ENCODE measurements at regions not wholly inside any gene's neighbourhood (a gene's known extent, or its start where the extent isn't known, plus 50 kb on each side); places are given as distances from the start of the nearest gene placed in this dataset.

- Histone ChIP-seq H3K36me3 (replicated peaks in 1 of 2; ENCODE audit: control insufficient read depth in 1 of 2, insufficient read depth in 2 of 2, low read length in 2 of 2) (no peaks in the 10 kb centered on the region), H3K4me2 (ENCODE audit: low read depth, low read length) (no peak overlapping the region), H3K27ac (ENCODE audit: extremely low read length, insufficient read depth, low read length) (no peak overlapping the region), H4K20me1 (ENCODE audit: insufficient read depth, low read length) (peaks cover 5% of the 10 kb centered on the region), H3K27me3 (ENCODE audit: control insufficient read depth in 1 of 2, insufficient read depth in 2 of 2, low read length in 2 of 2) (peaks cover 34 to 94% of the 10 kb centered on the region in 2 experiments), H3K79me2 (ENCODE audit: insufficient read depth, low read length) (no peaks in the 10 kb centered on the region), H3K9ac (ENCODE audit: insufficient read depth, low read depth, low read length) (no peak overlapping the region), H3K4me1 (ENCODE audit: insufficient read depth, low read length) (no peaks in the 10 kb centered on the region), H3K9me3 (ENCODE audit: low read length) (no peaks in the 10 kb centered on the region), H2AFZ (ENCODE audit: low read length) (no peak overlapping the region), H3K4me3 (replicated peaks in 1 of 3; ENCODE audit: insufficient read depth in 1 of 3, low read depth in 2 of 3, low read length in 3 of 3) (no peak overlapping the region)
- in situ Hi-C loops (cut with HindIII; ENCODE audit: extremely low pct_ligation_motif_present, low pct_unique_long_range_greater_than_20kb) (no loop called here), intact Hi-C loops (cut with micrococcal nuclease; ENCODE audit: unreplicated experiment) (no loop called here)
- ATAC-seq: no peak
- CTCF ChIA-PET (ENCODE audit: low intra/inter-chr PET ratio, low total read pairs): no interaction called here
- TF ChIP-seq EZH2 (conservative IDR thresholded peaks at IDR 0.05; ENCODE audit: low read depth, low read length) (peak; percentile 38), SP4 (CRISPR knock-in tag; IDR thresholded peaks at IDR 0.05) (no peak)
- DNase-seq (ENCODE audit: low spot score): no peak
- POLR2A ChIA-PET: no interaction called here
- FAIRE-seq: no peak
- no TSS peak for BruUV-seq (replicated peaks)
- 7% methylated on average over 15 of the region's 15 CpGs for WGBS (ENCODE audit: low lambda C conversion rate)
Observed at GRCh38 chr17:79422236-79422635, 188.6 kb downstream of the RBFOX3 start.

- no peak overlapping the region for H3K9ac ChIP-seq (ENCODE audit: insufficient read depth, low read depth, low read length)
- H3K9me3 ChIP-seq (ENCODE audit: low read length): no peaks in the 10 kb centered on the region
- ATAC-seq (no peak), FAIRE-seq (no peak), DNase-seq (ENCODE audit: low spot score) (no peak)
- no peak overlapping the region for H2AFZ ChIP-seq (ENCODE audit: low read length)
- BruUV-seq (replicated peaks): no TSS peak
- H3K4me2 ChIP-seq (ENCODE audit: low read depth, low read length): no peak overlapping the region
- H3K4me3 ChIP-seq (replicated peaks in 1 of 3; ENCODE audit: insufficient read depth in 1 of 3, low read depth in 2 of 3, low read length in 3 of 3): no peak overlapping the region
- CTCF ChIA-PET (ENCODE audit: low intra/inter-chr PET ratio, low total read pairs): interaction anchor here (0.6 kb wide), 1 partner anchor 29 kb away, joined by 5 read pairs; no protein-coding TSS in a partner anchor
- H3K27ac ChIP-seq (ENCODE audit: extremely low read length, insufficient read depth, low read length): no peak overlapping the region
- H3K4me1 ChIP-seq (ENCODE audit: insufficient read depth, low read length): no peaks in the 10 kb centered on the region
- peaks cover 36 to 97% of the 10 kb centered on the region in 2 experiments for H3K27me3 ChIP-seq (ENCODE audit: control insufficient read depth in 1 of 2, insufficient read depth in 2 of 2, low read length in 2 of 2)
- H3K79me2 ChIP-seq (ENCODE audit: insufficient read depth, low read length): no peaks in the 10 kb centered on the region
- intact Hi-C loops (cut with micrococcal nuclease; ENCODE audit: unreplicated experiment): no loop called here
- in situ Hi-C loops (cut with HindIII; ENCODE audit: extremely low pct_ligation_motif_present, low pct_unique_long_range_greater_than_20kb): no loop called here
- TF ChIP-seq ZNF629 (CRISPR knock-in tag; conservative IDR thresholded peaks at IDR 0.05) (no peak), ZKSCAN8 (CRISPR knock-in tag; IDR thresholded peaks at IDR 0.05; ENCODE audit: borderline replicate concordance) (no peak), YEATS4 (CRISPR knock-in tag; IDR thresholded peaks at IDR 0.05; ENCODE audit: borderline replicate concordance) (no peak), NPAS2 (CRISPR knock-in tag; IDR thresholded peaks at IDR 0.05; ENCODE audit: borderline replicate concordance) (no peak), ZFP91 (CRISPR knock-in tag; IDR thresholded peaks at IDR 0.05; ENCODE audit: borderline replicate concordance) (no peak), FOXA3 (CRISPR knock-in tag; IDR thresholded peaks at IDR 0.05) (no peak), RCOR2 (CRISPR knock-in tag; IDR thresholded peaks at IDR 0.05) (no peak), RNF2 (conservative IDR thresholded peaks at IDR 0.05; ENCODE audit: low read depth) (no peak), ZNF709 (CRISPR knock-in tag; IDR thresholded peaks at IDR 0.05) (no peak), JUND (CRISPR knock-in tag; IDR thresholded peaks at IDR 0.05) (no peak), ZNF280B (CRISPR knock-in tag; IDR thresholded peaks at IDR 0.05; ENCODE audit: borderline replicate concordance) (no peak)
- no peaks in the 10 kb centered on the region for H3K36me3 ChIP-seq (replicated peaks in 1 of 2; ENCODE audit: control insufficient read depth in 1 of 2, insufficient read depth in 2 of 2, low read length in 2 of 2)
- WGBS (ENCODE audit: low lambda C conversion rate): 17% methylated on average over 16 of the region's 19 CpGs
- no peaks in the 10 kb centered on the region; the same call in 1 of the 2 replicates for H4K20me1 ChIP-seq (ENCODE audit: insufficient read depth, low read length)
- POLR2A ChIA-PET: no interaction called here
Observed at GRCh38 chr17:79420318-79421243, 190.3 kb downstream of the RBFOX3 start.

All from HepG2 (cell line).